K562 (cell line): ENCODE measurements at regions not wholly inside any gene's neighbourhood (a gene's known extent, or its start where the extent isn't known, plus 50 kb on each side); places are given as distances from the start of the nearest gene placed in this dataset.

Experiments used
- IRF1 ChIP-seq: sonication (generic); formaldehyde crosslinking; IDR thresholded peaks from 2 replicates; pipeline ENCODE4 v1.8.0; 2022; ENCODE audit warnings: missing genetic modification reagents, mild to moderate bottlenecking, borderline replicate concordance
- POLR3A ChIP-seq: IDR thresholded peaks from 2 replicates; pipeline ENCODE4 v1.6.1; 2011; ENCODE audit warnings: borderline replicate concordance, mild to moderate bottlenecking, moderate library complexity; ENCODE audit not compliant: insufficient read length, insufficient read depth; ENCODE audit errors: extremely low read depth
- SPI1 ChIP-seq: IDR thresholded peaks from 2 replicates; pipeline ENCODE4 v1.6.1; 2011; ENCODE audit warnings: low read depth, low read length, control low read depth, borderline replicate concordance
- STAT5B ChIP-seq: fragments of 250-450 bp; sonication (Bioruptor Pico); IDR thresholded peaks from 2 replicates; pipeline ENCODE4 v1.8.0; 2021; ENCODE audit warnings: mild to moderate bottlenecking, inconsistent platforms
- ZBTB43 ChIP-seq: sonication (generic); formaldehyde crosslinking; IDR thresholded peaks from 2 replicates; pipeline ENCODE4 v1.8.0; 2023; ENCODE audit warnings: mild to moderate bottlenecking, missing genetic modification reagents
- ZFP36 ChIP-seq: fragments of 150-350 bp; IDR thresholded peaks from 2 replicates; pipeline ENCODE4 v1.6.1; 2018; ENCODE audit warnings: low read length, low read depth; ENCODE audit not compliant: partially characterized antibody

DNA sequence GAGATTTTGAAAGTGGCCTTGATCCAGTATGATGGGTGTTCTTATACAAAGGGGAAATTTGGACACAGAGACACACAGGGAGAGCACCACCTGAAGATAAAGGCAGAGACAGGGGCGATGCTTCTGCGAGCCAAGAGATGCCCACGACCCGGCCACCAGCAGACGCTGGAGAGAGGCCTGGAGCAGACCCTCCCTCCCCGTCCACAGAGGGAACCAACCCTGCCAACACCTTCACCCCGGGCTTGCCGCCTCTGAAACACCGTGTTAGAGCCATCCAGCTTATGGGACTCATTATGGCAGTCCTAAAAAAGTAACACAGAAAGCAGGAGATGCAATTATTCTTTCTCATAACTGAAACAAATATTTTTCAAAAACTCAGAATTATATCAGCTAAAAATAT, 303.3 kb upstream of the SHH start:
- TF ChIP-seq ZFP36: no peak
- no peak for TF ChIP-seq IRF1 (CRISPR knock-in tag)
- TF ChIP-seq ZBTB43 (CRISPR knock-in tag): no peak
- no peak for TF ChIP-seq STAT5B (CRISPR knock-in tag)
- TF ChIP-seq POLR3A: no peak
- no peak for TF ChIP-seq SPI1
